ENCODE measurements at regions not wholly inside any gene's neighbourhood (a gene's known extent, or its start where the extent isn't known, plus 50 kb on each side); places are given as distances from the start of the nearest gene placed in this dataset.

- TF ChIP-seq FOXP2 (optimal IDR thresholded peaks at IDR 0.05; ENCODE audit: borderline replicate concordance, extremely low read depth, extremely low read length, insufficient read depth), result no peak
- no peak for TF ChIP-seq POLR2AphosphoS5 (IDR thresholded peaks at IDR 0.05; ENCODE audit: low read depth, low read length)
- no peak for TF ChIP-seq TAF1 (IDR thresholded peaks at IDR 0.05; ENCODE audit: borderline replicate concordance, insufficient read depth, low read length)
- TF ChIP-seq SIN3A (IDR thresholded peaks at IDR 0.05; ENCODE audit: borderline replicate concordance, insufficient read depth, low read length), result no peak
- no peak for TF ChIP-seq REST (IDR thresholded peaks at IDR 0.05; ENCODE audit: insufficient read depth in 1 of 2, low read depth in 2 of 2, low read length in 2 of 2)
Measured at GRCh38 chr6:71204741-71205140, 83.9 kb upstream of the OGFRL1 start.

GRCh38 chr6:71205336-71205956, 83.2 kb upstream of the OGFRL1 start:
- TF ChIP-seq REST (IDR thresholded peaks at IDR 0.05; ENCODE audit: insufficient read depth in 1 of 2, low read depth in 2 of 2, low read length in 2 of 2) (no peak), POLR2AphosphoS5 (IDR thresholded peaks at IDR 0.05; ENCODE audit: low read depth, low read length) (no peak), TAF1 (IDR thresholded peaks at IDR 0.05; ENCODE audit: borderline replicate concordance, insufficient read depth, low read length) (no peak), SIN3A (IDR thresholded peaks at IDR 0.05; ENCODE audit: borderline replicate concordance, insufficient read depth, low read length) (no peak), FOXP2 (optimal IDR thresholded peaks at IDR 0.05; ENCODE audit: borderline replicate concordance, extremely low read depth, extremely low read length, insufficient read depth) (no peak)

- TF ChIP-seq SIN3A (IDR thresholded peaks at IDR 0.05; ENCODE audit: borderline replicate concordance, insufficient read depth, low read length) (no peak), REST (IDR thresholded peaks at IDR 0.05; ENCODE audit: insufficient read depth in 1 of 2, low read depth in 2 of 2, low read length in 2 of 2) (no peak), FOXP2 (optimal IDR thresholded peaks at IDR 0.05; ENCODE audit: borderline replicate concordance, extremely low read depth, extremely low read length, insufficient read depth) (no peak), TAF1 (IDR thresholded peaks at IDR 0.05; ENCODE audit: borderline replicate concordance, insufficient read depth, low read length) (no peak), POLR2AphosphoS5 (IDR thresholded peaks at IDR 0.05; ENCODE audit: low read depth, low read length) (no peak)
Measured at GRCh38 chr6:71206089-71206488, 82.5 kb upstream of the OGFRL1 start.

- no peak for TF ChIP-seq SIN3A (IDR thresholded peaks at IDR 0.05; ENCODE audit: borderline replicate concordance, insufficient read depth, low read length)
- no peak for TF ChIP-seq FOXP2 (optimal IDR thresholded peaks at IDR 0.05; ENCODE audit: borderline replicate concordance, extremely low read depth, extremely low read length, insufficient read depth)
- TF ChIP-seq REST (IDR thresholded peaks at IDR 0.05; ENCODE audit: insufficient read depth in 1 of 2, low read depth in 2 of 2, low read length in 2 of 2), result no peak
- no peak for TF ChIP-seq POLR2AphosphoS5 (IDR thresholded peaks at IDR 0.05; ENCODE audit: low read depth, low read length)
- TF ChIP-seq TAF1 (IDR thresholded peaks at IDR 0.05; ENCODE audit: borderline replicate concordance, insufficient read depth, low read length), result no peak
Measured at GRCh38 chr6:71209206-71209605, 79.4 kb upstream of the OGFRL1 start.

All from PFSK-1 (cell line).